IPS-15b (cell line): ENCODE measurements at regions not wholly inside any gene's neighbourhood (a gene's known extent, or its start where the extent isn't known, plus 50 kb on each side); places are given as distances from the start of the nearest gene placed in this dataset.

ENCODE experiments used
- H3K27me3 ChIP-seq: one replicate; pipeline ENCODE4 v1.6.1; 2013; ENCODE audit warnings: low read length; ENCODE audit not compliant: control insufficient read depth, insufficient read depth
- H3K36me3 ChIP-seq: one replicate; pipeline ENCODE4 v1.6.1; 2013; ENCODE audit warnings: low read length; ENCODE audit not compliant: control insufficient read depth, insufficient read depth
- H3K4me1 ChIP-seq: one replicate; pipeline ENCODE4 v1.6.1; 2013; ENCODE audit warnings: mild to moderate bottlenecking, low read length; ENCODE audit not compliant: control insufficient read depth, insufficient read depth
- H3K4me3 ChIP-seq: one replicate; pipeline ENCODE4 v1.5.1; 2013; ENCODE audit warnings: low read depth, low read length
- H3K9ac ChIP-seq: one replicate; pipeline ENCODE4 v1.6.1; 2013; ENCODE audit warnings: low read depth, mild to moderate bottlenecking, low read length
- H3K9me3 ChIP-seq: one replicate; pipeline ENCODE4 v1.6.1; 2013; ENCODE audit warnings: mild to moderate bottlenecking, low read length; ENCODE audit not compliant: control insufficient read depth, insufficient read depth

DNA sequence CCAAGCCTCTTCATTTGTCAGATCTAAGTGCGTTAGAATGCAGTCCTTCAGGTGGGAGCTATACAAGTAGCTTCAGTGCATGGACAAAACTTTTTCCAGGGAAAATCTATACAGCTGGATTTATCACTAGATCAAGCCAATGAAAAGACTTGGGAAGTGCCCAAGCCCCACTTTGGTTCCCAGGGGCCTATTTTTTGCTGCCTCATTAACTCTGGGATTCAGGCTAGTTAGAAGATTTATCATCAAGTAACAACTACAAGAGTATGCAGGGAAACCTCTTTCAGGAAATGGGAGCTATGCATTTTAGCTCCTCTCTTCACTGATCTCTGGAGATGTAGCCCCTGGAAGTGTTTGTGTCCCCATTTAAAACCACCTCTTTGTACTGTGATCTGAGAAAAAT, 908.8 kb downstream of the SQOR start:
- no peak overlapping the region for H3K9ac ChIP-seq
- no peaks in the 10 kb centered on the region for H3K4me1 ChIP-seq
- H3K9me3 ChIP-seq, result no peaks in the 10 kb centered on the region
- H3K4me3 ChIP-seq, result no peak overlapping the region
- H3K27me3 ChIP-seq, result no peaks in the 10 kb centered on the region
- no peaks in the 10 kb centered on the region for H3K36me3 ChIP-seq

DNA sequence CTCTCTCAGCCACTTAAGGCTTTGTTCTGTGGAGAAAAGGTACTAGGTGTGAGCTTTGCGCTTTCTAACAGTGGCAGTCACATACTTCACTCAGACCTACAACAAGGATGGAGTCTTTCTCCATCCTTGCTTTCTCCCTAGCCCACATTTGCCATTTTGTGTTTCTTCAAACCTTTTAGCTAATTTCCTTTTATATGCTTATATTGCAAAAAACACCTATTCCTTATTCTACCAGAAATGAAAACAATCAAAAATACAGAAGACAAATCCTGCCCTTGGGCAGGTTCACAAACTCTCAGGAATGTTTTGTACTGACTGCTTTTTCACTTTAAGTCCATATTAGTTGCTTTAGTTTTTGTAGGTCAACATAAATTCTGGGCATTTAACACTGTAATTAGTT, 914.2 kb downstream of the SQOR start:
- no peaks in the 10 kb centered on the region for H3K36me3 ChIP-seq

DNA sequence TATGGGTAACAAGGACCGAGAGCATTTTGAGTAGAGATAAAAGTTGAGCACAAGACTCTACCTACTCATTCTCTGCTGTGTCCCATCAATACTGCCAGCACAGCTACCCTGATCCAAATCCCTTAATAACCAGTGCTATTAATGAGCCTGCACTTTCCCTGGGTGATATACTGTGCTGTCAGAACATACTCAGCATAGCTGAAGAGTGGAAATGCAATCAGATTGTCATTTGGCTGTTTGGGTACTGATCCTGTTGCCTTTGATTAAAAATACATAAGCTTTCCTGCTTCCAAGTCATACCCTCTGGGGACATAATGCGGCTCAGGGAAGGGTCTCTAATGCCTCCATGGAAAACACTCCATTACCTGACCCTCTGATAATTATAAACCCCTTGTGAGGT, 917.5 kb downstream of the SQOR start:
- Histone ChIP-seq H3K27me3 (no peaks in the 10 kb centered on the region), H3K4me1 (no peaks in the 10 kb centered on the region), H3K4me3 (no peak overlapping the region), H3K9ac (no peak overlapping the region), H3K9me3 (no peaks in the 10 kb centered on the region), H3K36me3 (no peaks in the 10 kb centered on the region)

More for the DNA sequence above, 914.2 kb downstream of the SQOR start:
- H3K4me1 ChIP-seq, result no peaks in the 10 kb centered on the region
- H3K4me3 ChIP-seq, result no peak overlapping the region
- H3K9ac ChIP-seq, result no peak overlapping the region
- H3K27me3 ChIP-seq, result no peaks in the 10 kb centered on the region
- H3K9me3 ChIP-seq, result no peaks in the 10 kb centered on the region

DNA sequence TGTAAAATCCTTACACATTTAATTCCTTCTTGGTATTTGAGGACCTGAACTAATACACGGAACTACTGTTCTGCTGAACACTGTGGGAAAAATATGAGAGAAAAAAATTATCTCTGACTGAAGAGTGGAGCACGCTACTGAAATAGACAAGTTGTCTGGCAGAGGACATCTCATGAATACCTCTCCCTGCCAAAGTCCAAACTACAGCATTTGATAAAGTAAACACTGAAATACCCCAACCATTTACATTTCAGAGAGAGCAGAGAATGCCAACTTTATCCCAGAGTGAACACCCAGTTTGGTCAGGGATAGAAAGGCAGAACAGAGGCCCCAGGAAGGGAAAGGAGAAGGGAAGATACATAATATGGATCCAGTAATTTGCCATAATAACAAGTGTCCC, 920.7 kb downstream of the SQOR start:
- H3K4me1 ChIP-seq, result no peaks in the 10 kb centered on the region
- H3K4me3 ChIP-seq, result no peak overlapping the region
- no peak overlapping the region for H3K9ac ChIP-seq
- H3K27me3 ChIP-seq, result no peaks in the 10 kb centered on the region
- H3K9me3 ChIP-seq, result no peaks in the 10 kb centered on the region
- no peaks in the 10 kb centered on the region for H3K36me3 ChIP-seq

DNA sequence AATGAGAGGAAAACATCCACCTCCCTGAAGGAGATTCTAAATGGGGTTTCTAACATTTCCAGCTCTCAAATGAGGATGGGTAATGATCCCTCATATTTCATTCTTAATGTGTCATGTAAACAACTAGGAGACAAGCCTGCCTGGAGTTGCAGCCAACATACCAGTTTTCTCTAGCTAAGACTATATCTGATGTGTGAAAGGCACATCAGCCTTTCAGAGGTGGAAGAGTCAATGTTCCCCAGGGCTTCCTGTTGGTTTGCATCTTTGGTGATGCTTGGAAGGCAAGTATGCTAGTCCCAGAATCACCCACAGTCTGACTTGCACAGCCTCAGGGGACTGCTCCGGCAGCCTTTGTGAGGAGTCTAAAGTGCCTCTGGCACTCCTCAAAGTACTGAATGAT, 921.2 kb downstream of the SQOR start:
- Histone ChIP-seq H3K27me3 (no peaks in the 10 kb centered on the region), H3K36me3 (no peaks in the 10 kb centered on the region), H3K9me3 (no peaks in the 10 kb centered on the region), H3K4me1 (no peaks in the 10 kb centered on the region), H3K4me3 (no peak overlapping the region), H3K9ac (no peak overlapping the region)

DNA sequence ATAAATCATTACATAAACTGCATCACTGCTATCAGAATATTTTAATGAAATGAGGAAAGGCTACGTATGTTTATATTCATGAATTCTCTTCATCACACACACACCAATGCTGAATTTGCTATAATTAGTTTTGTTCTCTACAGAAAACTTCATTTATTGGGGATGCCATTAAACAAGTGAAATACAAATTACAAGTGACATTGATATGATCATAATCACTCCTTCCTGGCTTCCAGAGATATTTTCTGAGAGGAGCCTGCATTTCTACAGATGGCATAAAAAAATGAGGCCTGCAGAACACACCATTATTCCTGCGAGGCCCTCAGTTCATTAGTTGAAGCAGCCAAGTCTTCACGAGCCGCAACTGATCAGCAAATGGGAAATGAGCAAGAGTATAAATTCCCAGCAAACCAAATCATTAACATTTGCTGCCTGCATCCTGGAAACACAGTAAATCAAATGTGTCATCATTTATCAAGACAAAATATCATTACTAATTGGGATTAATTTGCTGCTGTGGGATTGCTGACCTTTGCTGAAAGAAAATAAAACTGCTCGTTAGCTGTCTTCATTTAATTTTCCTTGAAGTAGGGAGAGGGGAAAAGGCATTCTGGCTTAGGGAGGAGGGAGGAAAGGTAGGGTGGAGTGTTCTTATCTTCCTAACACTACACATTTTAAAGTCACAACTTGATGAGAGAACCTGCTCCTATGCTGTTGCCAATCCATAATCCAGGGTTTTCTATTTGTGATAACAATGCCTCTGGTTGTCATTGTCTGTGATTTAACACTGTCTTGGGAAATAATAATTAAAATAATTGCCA, 921.9 kb downstream of the SQOR start:
- Histone ChIP-seq H3K9ac (no peak overlapping the region), H3K36me3 (no peaks in the 10 kb centered on the region), H3K9me3 (no peaks in the 10 kb centered on the region), H3K4me3 (no peak overlapping the region), H3K4me1 (no peaks in the 10 kb centered on the region), H3K27me3 (no peaks in the 10 kb centered on the region)

DNA sequence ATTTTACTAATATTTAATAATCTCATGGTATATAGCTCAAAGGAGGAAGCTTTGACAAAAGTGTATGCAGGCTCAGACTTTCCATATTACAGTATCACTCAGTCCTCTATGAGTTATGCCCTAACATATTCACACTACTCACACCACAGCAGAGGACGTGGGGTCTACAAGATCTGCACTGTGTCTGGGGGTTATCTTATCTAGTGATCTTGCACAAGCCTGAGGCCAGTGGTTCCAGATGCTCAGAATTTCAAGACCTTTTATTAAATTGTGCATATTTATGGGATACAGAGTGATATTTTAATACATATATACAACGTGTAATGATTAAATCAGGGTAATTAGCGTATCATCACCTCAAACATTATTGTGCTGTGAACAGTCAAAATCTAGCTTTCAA, 933.1 kb downstream of the SQOR start:
- no peak overlapping the region for H3K9ac ChIP-seq
- H3K27me3 ChIP-seq, result no peaks in the 10 kb centered on the region
- no peaks in the 10 kb centered on the region for H3K4me1 ChIP-seq
- H3K36me3 ChIP-seq, result no peaks in the 10 kb centered on the region
- no peaks in the 10 kb centered on the region for H3K9me3 ChIP-seq
- no peak overlapping the region for H3K4me3 ChIP-seq

DNA sequence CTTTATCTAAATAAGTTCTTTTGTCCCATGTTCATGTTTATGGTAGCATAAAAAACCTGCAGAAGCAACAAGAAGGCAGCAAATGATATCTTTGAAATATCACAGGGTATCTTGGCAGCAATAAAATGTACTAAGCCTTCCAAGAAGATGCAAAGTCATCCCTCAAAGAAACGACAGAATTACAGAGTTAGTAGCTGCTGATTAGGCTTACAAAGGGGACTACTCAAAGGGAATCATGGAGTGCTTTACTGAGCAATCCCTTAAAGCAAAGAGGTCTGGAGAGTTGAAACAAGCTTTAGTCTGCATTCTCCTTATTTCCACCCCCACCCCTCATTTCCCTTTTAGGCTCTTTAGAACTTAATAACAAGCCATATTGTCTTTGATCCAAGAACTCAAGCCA, 935.0 kb downstream of the SQOR start:
- no peaks in the 10 kb centered on the region for H3K27me3 ChIP-seq
- no peak overlapping the region for H3K4me3 ChIP-seq
- H3K9me3 ChIP-seq, result no peaks in the 10 kb centered on the region
- peaks cover 5% of the 10 kb centered on the region for H3K4me1 ChIP-seq
- no peaks in the 10 kb centered on the region for H3K36me3 ChIP-seq
- H3K9ac ChIP-seq, result no peak overlapping the region

DNA sequence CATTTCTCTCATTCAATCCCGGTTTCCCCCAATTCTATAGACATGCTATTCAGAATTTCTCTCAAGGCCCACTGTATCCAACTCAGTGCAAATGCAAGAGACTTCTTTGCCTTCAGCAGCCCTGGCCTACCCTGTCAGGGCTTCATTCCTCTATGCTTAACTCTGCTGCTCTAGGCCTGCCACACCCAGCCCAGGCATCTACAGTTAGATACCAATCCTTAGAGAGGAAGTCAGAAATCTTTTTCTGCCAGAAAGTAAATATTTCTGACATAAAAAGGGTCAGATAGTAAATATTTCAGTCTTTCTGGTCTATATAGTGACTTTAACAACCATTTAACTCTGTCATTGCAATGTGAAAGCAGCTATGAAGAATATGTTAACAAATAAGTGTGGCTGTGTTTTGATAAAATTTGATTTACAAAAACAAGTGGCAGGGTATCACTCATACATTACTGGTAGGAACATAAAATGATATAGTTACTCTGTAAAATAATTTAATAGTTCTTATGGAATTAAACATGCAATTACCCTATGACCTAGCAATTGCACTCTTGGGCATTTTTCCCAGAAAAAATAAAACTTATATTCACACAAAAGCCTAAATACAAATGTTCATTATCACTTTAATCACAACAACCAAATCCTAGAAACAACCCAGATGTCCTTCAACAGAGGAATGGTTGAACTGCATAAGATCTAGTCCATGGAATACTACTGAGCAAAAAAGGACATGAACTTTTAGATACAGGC, 942.0 kb downstream of the SQOR start:
- peaks cover 5% of the 10 kb centered on the region for H3K4me1 ChIP-seq
- no peak overlapping the region for H3K9ac ChIP-seq
- no peaks in the 10 kb centered on the region for H3K27me3 ChIP-seq
- no peaks in the 10 kb centered on the region for H3K36me3 ChIP-seq
- no peaks in the 10 kb centered on the region for H3K9me3 ChIP-seq
- no peak overlapping the region for H3K4me3 ChIP-seq

DNA sequence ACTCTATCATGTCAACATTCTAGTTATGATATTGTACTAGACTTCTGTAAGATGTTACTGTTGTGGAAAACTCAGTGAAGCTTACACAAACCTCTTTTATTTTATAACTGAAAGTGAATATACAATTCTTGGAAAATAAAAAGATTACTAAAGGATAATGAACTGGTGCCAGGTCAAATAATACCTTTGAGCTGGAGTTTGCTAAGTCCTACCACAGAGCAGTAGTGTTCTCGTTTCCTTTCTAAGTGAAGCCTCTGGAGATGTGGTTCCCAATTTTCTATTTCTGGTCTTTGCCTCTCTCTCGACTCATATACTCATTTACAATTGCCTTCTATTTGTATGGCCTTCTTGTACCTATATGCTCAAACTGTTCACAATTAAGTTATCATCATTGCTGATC, 942.9 kb downstream of the SQOR start:
- Histone ChIP-seq H3K4me1 (peaks cover 5% of the 10 kb centered on the region), H3K9ac (no peak overlapping the region), H3K36me3 (no peaks in the 10 kb centered on the region), H3K27me3 (no peaks in the 10 kb centered on the region), H3K9me3 (no peaks in the 10 kb centered on the region), H3K4me3 (no peak overlapping the region)

DNA sequence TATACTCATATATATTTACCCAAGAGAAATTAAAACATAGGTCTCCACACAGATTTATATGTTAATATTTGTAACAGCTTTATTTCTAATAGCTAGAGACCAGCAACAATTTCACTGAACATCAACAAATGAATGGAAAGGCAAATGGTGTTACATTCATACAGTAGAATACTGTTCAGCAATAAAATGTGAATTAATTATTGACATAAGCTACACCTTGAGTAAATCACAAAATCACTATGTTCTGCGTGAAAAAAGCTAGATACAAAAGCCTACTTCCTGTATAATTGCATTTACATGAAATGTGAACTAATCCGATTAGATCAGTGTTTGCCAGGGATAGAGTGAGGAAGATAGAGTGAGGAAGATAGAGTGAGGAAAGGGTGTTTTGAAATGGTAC, 945.7 kb downstream of the SQOR start:
- Histone ChIP-seq H3K9ac (no peak overlapping the region), H3K9me3 (no peaks in the 10 kb centered on the region), H3K27me3 (no peaks in the 10 kb centered on the region), H3K4me1 (no peaks in the 10 kb centered on the region), H3K4me3 (no peak overlapping the region), H3K36me3 (no peaks in the 10 kb centered on the region)

DNA sequence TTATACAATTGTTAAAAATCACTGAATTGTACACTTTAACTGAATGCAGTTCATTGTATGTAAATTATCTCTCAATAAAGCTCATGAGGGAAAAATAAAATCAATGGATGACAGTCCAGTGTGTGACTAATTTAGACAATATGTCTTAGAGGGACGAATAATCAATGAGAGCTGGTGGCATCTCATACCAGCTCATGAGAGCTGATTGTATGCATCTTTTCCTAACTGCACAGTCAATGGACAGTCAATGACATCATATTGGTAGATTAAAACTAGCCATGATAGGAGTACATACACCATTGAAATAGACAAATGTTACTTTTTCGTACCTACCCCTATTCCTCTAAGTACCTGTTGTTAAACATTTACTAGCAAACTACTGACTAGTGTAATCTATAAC, 946.1 kb downstream of the SQOR start:
- no peak overlapping the region for H3K9ac ChIP-seq
- H3K9me3 ChIP-seq, result no peaks in the 10 kb centered on the region
- no peaks in the 10 kb centered on the region for H3K36me3 ChIP-seq
- no peaks in the 10 kb centered on the region for H3K4me1 ChIP-seq
- no peak overlapping the region for H3K4me3 ChIP-seq
- H3K27me3 ChIP-seq, result no peaks in the 10 kb centered on the region
